ENCODE measurements at regions not wholly inside any gene's neighbourhood (a gene's known extent, or its start where the extent isn't known, plus 50 kb on each side); places are given as distances from the start of the nearest gene placed in this dataset.

DNA sequence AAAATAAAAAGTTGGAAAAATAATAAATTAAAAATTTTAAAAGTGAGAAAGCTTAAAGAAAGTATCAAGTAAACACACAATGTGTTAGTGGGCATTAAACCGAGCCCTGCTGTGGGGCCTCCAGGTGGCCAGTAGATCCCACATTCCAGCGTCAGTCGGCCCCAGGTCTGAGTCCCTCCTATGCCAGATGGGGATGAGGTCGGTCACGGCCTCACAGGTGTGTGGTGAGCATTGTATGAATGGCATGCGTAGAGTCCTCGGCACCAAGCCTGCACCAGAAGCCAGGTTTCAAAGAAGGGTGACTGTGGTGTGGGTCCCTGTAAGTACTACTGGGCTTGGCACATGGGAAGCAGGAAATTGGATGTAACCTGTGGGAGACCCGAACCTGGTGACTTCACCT lies 75.6 kb upstream of the MSX1 start:
- in situ Hi-C loops (cut with MboI; ENCODE audit: low pct_unique_long_range_greater_than_20kb in 2 of 9, low sequenced_read_pairs in 9 of 9, unreplicated experiment in 9 of 9) = no loop called here
- no peak for ATAC-seq (replicated peaks in 6 of 8)
- peaks cover 15 to 16% of the 10 kb centered on the region in 2 donors for H3K4me1 ChIP-seq (replicated peaks in 1 of 2)
- no peak overlapping the region for H3K27ac ChIP-seq
- 85 to 100% (median 98%) methylated on average over 2 to 5 of the region's 8 CpGs; no CpG with 5 or more reads in 4 of the 10 experiments for WGBS, 10 experiments
- H3K4me3 ChIP-seq = no peak overlapping the region

DNA sequence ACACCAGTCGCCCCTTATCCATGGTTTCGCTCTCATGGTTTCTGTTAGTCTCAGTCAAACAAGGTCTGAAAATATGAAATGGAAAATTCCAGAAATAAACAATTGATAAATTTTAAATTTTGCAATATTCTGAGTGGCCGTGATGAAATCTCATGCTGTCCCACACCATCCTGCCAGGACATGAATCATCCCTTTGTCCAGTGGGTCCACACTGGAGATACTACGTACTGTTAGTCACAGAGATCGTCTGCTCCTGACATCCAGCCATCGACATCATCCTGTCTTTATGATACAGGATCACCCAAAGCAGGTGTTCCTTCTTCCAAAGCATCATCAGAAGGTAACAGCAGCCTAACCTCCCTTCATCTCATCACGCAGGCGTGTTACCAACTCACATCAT lies 76.5 kb upstream of the MSX1 start:
- WGBS, 10 experiments = 40 to 100% (median 81%) methylated on average over 1 to 8 of the region's 8 CpGs
- peak in 4 of 8 experiments; percentile 12 to 48 (median 30) for ATAC-seq (replicated peaks in 6 of 8)
- peaks cover 22 to 25% of the 10 kb centered on the region in 2 donors for H3K4me1 ChIP-seq (replicated peaks in 1 of 2)
- H3K4me3 ChIP-seq = no peak overlapping the region
- in situ Hi-C loops (cut with MboI; ENCODE audit: low pct_unique_long_range_greater_than_20kb in 2 of 9, low sequenced_read_pairs in 9 of 9, unreplicated experiment in 9 of 9) = no loop called here
- H3K27ac ChIP-seq = no peak overlapping the region

DNA sequence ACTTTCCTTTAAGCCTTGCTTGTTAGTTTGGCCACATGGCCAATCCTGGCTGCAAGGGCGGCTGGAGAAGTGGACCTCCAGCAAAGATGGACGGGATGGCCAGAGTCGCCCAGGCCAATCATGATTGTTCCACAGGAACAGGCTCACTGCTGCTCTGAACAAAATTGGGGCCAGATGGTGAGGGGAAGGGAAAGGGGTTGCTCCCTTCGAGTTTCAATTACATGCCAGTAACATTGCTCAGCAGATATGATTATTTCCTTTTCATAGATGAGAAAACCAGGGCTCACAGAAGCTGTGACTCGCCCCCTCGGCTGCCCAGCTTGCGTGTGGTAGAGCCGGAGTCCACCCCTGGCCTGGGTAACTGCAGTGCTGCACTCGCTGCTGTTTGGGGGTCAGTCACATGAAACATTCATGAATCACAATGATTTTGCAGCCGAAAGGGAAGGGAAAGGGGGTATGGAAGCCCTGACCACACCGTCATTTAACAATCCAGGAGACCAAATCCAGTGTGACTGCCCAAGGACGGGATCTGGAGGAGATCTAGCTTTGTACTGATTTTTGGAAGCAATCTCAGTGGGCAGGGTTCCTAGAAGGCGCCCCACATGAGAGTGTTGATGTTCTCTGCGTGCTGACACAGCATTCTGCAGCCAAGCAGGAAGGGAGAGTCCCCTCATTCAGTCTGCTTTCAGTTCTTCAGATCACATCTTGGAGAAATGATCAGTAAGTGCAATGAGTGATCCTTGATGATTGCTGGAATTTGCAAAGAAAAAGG lies 77.3 kb upstream of the MSX1 start:
- Histone ChIP-seq H3K4me3 (no peak overlapping the region), H3K4me1 (replicated peaks in 1 of 2) (peaks cover 22 to 25% of the 10 kb centered on the region in 2 donors), H3K27ac (no peak overlapping the region)
- ATAC-seq (replicated peaks in 6 of 8) = peak in 2 of 8 experiments; percentile 73 to 74
- in situ Hi-C loops (cut with MboI; ENCODE audit: low pct_unique_long_range_greater_than_20kb in 2 of 9, low sequenced_read_pairs in 9 of 9, unreplicated experiment in 9 of 9) = no loop called here
- WGBS, 10 experiments = 0 to 68% (median 40%) methylated on average over 1 to 13 of the region's 14 CpGs; no CpG with 5 or more reads in 3 of the 10 experiments

DNA sequence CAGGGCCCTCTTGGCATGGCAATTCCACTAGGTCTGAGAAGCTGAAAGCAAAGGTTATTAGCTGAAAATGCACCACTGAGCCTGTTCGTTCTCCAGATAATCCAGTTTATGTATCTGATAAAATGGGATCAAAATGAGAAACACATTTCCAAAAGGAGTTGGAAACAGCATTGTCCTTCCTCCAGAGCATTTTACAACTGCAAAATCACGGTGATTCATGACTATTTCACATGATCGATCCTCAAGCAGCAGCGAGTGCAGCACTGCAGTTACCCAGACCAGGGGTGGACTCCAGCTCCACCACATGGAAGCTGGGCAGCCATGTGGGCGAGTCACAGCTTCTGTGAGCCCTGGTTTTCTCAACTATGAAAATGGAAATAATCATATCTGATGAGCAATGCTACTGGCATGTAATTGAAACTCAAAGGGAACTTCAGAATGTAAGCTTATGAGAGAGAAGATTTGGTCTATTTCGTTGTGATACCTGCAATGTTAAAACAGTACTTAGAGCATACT lies 78.7 kb upstream of the MSX1 start:
- in situ Hi-C loops (cut with MboI; ENCODE audit: low pct_unique_long_range_greater_than_20kb in 2 of 9, low sequenced_read_pairs in 9 of 9, unreplicated experiment in 9 of 9) = no loop called here
- Histone ChIP-seq H3K4me3 (no peak overlapping the region), H3K27ac (no peak overlapping the region), H3K4me1 (replicated peaks in 1 of 2) (peaks cover 22 to 25% of the 10 kb centered on the region in 2 donors)
- ATAC-seq (replicated peaks in 6 of 8) = peak in 3 of 8 experiments; percentile 50 to 65 (median 53)
- WGBS, 10 experiments = 4 to 100% (median 56%) methylated on average over 1 to 6 of the region's 6 CpGs; no CpG with 5 or more reads in 2 of the 10 experiments

DNA sequence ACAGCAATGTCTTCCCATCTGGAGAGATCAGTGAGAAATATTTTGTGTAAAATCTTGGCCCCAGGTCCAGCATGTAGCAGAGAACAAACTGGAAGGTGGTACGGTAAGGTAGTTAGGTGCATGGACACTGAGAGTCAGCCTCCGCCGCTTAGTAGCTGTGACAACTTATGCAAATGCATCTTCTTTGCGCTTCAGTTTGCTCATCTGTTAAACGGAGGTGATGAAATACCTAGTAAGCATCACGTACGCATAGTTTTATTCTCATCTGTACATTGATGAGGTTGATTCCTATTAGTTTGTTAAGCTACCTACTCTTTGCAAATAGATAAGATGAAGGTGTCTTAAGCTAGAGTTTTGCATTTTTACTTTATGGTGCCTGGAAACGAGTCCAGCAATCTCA lies 80.0 kb upstream of the MSX1 start:
- in situ Hi-C loops (cut with MboI; ENCODE audit: low pct_unique_long_range_greater_than_20kb in 2 of 9, low sequenced_read_pairs in 9 of 9, unreplicated experiment in 9 of 9) = no loop called here
- peak in 4 of 8 experiments; percentile 21 to 57 (median 41) for ATAC-seq (replicated peaks in 6 of 8)
- Histone ChIP-seq H3K27ac (peak overlapping the region; percentile 79 to 84), H3K4me3 (no peak overlapping the region), H3K4me1 (replicated peaks in 1 of 2) (peaks cover 21 to 22% of the 10 kb centered on the region in 2 donors)
- 78 to 100% (median 91%) methylated on average over 2 to 8 of the region's 8 CpGs; no CpG with 5 or more reads in 5 of the 10 experiments for WGBS, 10 experiments

DNA sequence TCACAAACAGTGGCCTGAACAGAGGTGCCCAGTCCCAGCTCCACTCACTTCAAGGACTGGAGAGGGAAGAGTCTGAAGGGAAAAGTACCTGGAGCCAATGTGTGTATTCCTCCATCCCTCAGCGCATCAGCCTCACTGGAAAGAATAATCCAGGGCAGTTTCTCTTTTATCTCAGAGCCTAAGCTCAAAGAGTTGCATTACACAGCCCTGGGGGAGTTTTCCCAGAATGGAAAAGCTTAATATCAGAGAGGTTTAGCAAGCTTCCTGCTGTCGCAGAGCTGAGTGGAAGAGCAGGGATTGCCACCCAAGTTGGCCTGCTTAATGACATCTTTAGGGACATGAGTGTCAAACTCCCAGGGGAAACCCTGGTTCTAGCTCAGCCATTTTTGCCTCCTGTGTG lies 80.4 kb upstream of the MSX1 start:
- 40 to 100% (median 88%) methylated on average over 1 to 2 of the region's 2 CpGs; no CpG with 5 or more reads in 5 of the 10 experiments for WGBS, 10 experiments
- H3K4me1 ChIP-seq (replicated peaks in 1 of 2) = peaks cover 19 to 22% of the 10 kb centered on the region in 2 donors
- in situ Hi-C loops (cut with MboI; ENCODE audit: low pct_unique_long_range_greater_than_20kb in 2 of 9, low sequenced_read_pairs in 9 of 9, unreplicated experiment in 9 of 9) = no loop called here
- H3K27ac ChIP-seq = peak overlapping the region; percentile 79 to 84
- peak in 2 of 8 experiments; percentile 2 to 33 for ATAC-seq (replicated peaks in 6 of 8)
- no peak overlapping the region for H3K4me3 ChIP-seq

DNA sequence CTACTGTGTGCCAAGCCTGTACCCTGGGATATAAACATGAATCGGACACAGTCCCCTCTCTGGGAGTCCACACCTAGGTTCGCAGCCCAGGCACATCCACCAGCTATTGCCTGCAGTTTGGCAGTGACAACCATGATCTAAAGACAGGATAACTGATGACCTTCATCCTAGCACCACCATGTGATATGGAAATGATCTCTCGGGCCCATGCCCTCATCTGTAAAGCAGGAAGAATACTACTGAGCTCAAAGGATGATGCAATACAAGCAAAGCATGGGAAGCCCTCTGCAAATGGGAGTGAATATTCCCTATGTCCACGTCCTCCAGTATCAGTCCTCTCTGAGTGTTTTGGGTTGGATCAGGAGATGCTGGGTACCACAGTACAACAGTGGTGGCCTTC lies 80.9 kb upstream of the MSX1 start:
- in situ Hi-C loops (cut with MboI; ENCODE audit: low pct_unique_long_range_greater_than_20kb in 2 of 9, low sequenced_read_pairs in 9 of 9, unreplicated experiment in 9 of 9) = no loop called here
- ATAC-seq (replicated peaks in 6 of 8) = peak in 5 of 8 experiments; percentile 88 to 94 (median 93)
- Histone ChIP-seq H3K4me1 (replicated peaks in 1 of 2) (peaks cover 19 to 22% of the 10 kb centered on the region in 2 donors), H3K4me3 (no peak overlapping the region), H3K27ac (peak overlapping the region; percentile 79 to 84)
- 60 to 100% (median 72%) methylated on average over 1 to 4 of the region's 4 CpGs; no CpG with 5 or more reads in 2 of the 10 experiments for WGBS, 10 experiments

DNA sequence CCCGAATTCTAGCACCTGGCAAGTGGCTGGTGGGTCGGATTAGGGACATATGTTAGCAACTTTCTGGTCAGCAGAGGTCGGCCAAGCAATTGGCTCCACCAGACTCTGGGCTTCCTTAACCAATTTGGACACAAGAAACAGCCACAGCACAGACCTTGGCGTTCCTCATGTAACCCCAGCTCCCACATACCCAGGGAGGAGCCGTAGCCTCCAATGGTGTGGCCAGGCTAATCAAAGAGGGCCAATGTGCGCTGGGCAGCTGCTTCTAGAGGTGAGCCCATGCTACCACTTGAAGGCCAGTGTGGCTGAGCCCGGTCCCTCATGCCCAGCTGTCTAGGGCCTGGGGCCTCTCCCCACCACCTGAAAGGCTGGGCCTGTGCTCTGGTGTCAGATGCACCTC lies 82.5 kb upstream of the MSX1 start:
- in situ Hi-C loops (cut with MboI; ENCODE audit: low pct_unique_long_range_greater_than_20kb in 2 of 9, low sequenced_read_pairs in 9 of 9, unreplicated experiment in 9 of 9) = no loop called here
- Histone ChIP-seq H3K4me1 (replicated peaks in 1 of 2) (peaks cover 19 to 20% of the 10 kb centered on the region in 2 donors), H3K27ac (no peak overlapping the region), H3K4me3 (no peak overlapping the region)
- 40 to 100% (median 76%) methylated on average over 1 to 3 of the region's 7 CpGs; no CpG with 5 or more reads in 6 of the 10 experiments for WGBS, 10 experiments
- ATAC-seq (replicated peaks in 6 of 8) = no peak

DNA sequence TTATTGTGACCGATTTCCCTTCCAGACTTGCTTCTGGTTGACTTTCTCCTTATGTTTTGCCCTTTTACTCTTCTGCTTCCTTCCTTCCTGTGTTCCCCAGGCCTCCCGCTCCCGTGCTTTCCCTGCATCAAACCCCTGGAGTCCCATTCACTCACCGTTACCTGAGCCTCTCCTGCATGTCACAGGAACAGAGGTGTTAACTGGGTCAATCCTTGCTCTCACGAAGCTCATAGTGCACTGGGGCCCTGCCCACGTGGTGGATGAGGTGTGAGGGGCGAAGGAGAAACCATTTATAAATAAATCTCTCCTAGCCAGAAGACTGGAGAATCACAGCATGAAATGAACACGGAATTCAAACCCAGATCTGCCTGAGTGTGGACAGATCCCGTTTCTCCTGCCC lies 83.1 kb upstream of the MSX1 start:
- Histone ChIP-seq H3K4me3 (no peak overlapping the region), H3K4me1 (replicated peaks in 1 of 2) (peaks cover 19 to 20% of the 10 kb centered on the region in 2 donors), H3K27ac (no peak overlapping the region)
- ATAC-seq (replicated peaks in 6 of 8) = no peak
- in situ Hi-C loops (cut with MboI; ENCODE audit: low pct_unique_long_range_greater_than_20kb in 2 of 9, low sequenced_read_pairs in 9 of 9, unreplicated experiment in 9 of 9) = no loop called here
- 60 to 84% (median 73%) methylated on average over 2 to 8 of the region's 9 CpGs; no CpG with 5 or more reads in 3 of the 10 experiments for WGBS, 10 experiments

DNA sequence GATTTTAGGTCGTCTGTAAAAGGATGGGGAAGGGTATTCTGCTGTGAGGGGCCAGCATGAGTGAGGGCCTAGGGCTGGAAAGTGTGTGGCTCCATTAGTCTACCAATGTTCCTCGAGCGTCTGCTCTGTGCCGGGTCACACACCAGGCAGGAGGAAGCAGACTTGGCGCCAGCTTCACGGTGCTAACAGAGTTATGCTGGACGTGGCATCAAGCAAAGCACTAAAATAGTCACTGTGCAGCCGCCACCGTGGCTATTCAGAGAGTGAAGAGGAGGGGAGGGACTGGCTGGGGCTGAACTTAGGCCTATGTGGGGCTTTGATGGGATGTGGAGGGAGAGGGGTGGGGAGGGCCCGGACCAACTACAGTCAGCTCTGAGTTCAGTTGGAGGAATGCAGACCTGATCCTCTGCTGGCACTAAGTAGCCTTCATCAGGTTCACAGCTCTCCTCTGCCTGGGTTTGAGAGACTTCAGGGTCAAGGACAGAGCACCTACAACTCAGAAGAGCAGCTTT lies 83.9 kb upstream of the MSX1 start:
- Histone ChIP-seq H3K4me3 (no peak overlapping the region), H3K27ac (no peak overlapping the region), H3K4me1 (replicated peaks in 1 of 2) (peaks cover 19 to 20% of the 10 kb centered on the region in 2 donors)
- ATAC-seq (replicated peaks in 6 of 8) = no peak
- 70 to 88% (median 83%) methylated on average over 1 to 9 of the region's 10 CpGs; no CpG with 5 or more reads in 5 of the 10 experiments for WGBS, 10 experiments
- in situ Hi-C loops (cut with MboI; ENCODE audit: low pct_unique_long_range_greater_than_20kb in 2 of 9, low sequenced_read_pairs in 9 of 9, unreplicated experiment in 9 of 9) = no loop called here

DNA sequence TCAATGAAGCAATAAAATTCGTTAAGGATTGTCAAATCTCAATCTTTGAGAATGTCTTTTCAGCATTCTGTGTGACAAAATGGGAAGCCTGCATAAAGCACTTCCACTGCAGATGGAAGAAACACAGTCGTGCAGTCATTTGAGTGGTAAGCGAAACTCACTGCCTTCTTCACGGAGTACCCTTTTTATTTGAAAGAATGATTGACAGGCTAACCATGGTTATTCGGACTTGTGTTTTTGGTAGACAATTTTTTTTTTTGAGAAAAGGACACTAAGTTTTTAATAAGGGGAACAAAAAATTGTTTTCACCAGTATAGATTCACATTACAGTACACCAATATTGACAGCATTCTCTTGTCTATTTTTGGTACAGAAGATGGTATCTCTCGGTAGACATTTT lies 86.9 kb upstream of the MSX1 start:
- Histone ChIP-seq H3K4me1 (replicated peaks in 1 of 2) (no peaks in the 10 kb centered on the region), H3K4me3 (no peak overlapping the region), H3K27ac (no peak overlapping the region)
- ATAC-seq (replicated peaks in 6 of 8) = no peak
- in situ Hi-C loops (cut with MboI; ENCODE audit: low pct_unique_long_range_greater_than_20kb in 2 of 9, low sequenced_read_pairs in 9 of 9, unreplicated experiment in 9 of 9) = no loop called here
- 73 to 95% (median 83%) methylated on average over 2 to 6 of the region's 6 CpGs for WGBS, 10 experiments

DNA sequence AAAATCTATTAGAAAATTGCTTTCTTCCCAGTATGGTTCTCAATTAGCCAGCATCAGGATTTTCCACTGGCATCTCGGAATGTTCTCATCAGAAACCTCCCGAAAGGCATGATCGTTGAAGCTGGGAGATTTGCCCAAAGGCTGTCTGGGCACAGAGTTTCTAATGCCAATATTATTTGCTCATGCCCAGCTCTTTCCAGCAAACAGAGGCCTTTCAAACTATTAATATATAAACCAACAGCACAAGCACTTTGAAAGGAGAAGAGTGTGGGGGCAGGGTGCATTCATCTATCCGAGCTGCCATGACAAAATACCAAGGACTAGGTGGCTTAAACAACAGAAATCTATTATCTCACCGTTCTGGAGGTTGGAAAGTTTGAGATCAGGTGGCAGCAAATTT lies 88.3 kb upstream of the MSX1 start:
- Histone ChIP-seq H3K27ac (no peak overlapping the region), H3K4me3 (no peak overlapping the region), H3K4me1 (replicated peaks in 1 of 2) (no peaks in the 10 kb centered on the region)
- WGBS, 10 experiments = 35 to 100% (median 80%) methylated on average over 2 to 4 of the region's 5 CpGs; no CpG with 5 or more reads in 3 of the 10 experiments
- ATAC-seq (replicated peaks in 6 of 8) = no peak
- in situ Hi-C loops (cut with MboI; ENCODE audit: low pct_unique_long_range_greater_than_20kb in 2 of 9, low sequenced_read_pairs in 9 of 9, unreplicated experiment in 9 of 9) = no loop called here

DNA sequence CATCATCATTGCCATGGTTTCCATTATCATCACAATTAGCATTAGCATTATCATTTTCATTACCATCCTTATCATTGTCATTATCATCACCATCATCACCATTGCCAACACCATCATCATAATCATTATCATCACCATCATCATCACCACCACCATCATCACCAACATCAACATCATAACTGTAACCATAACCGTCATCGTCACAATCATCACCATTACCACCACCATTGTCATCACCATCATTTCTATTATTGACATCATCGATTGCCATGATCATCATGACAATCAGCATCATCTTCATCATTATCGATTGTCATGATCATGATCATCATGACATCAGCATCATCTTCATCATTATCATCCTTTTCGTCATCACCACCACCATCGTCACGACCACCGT lies 88.9 kb upstream of the MSX1 start:
- Histone ChIP-seq H3K4me1 (replicated peaks in 1 of 2) (no peaks in the 10 kb centered on the region), H3K4me3 (no peak overlapping the region), H3K27ac (no peak overlapping the region)
- WGBS, 10 experiments = 44 to 100% (median 88%) methylated on average over 1 to 8 of the region's 8 CpGs
- no peak for ATAC-seq (replicated peaks in 6 of 8)
- in situ Hi-C loops (cut with MboI; ENCODE audit: low pct_unique_long_range_greater_than_20kb in 2 of 9, low sequenced_read_pairs in 9 of 9, unreplicated experiment in 9 of 9) = no loop called here

All from motor neuron (in vitro differentiated cells).